Dedifferentiated amniotic fluid mesenchymal stem cell (primary cell): ENCODE measurements at regions not wholly inside any gene's neighbourhood (a gene's known extent, or its start where the extent isn't known, plus 50 kb on each side); places are given as distances from the start of the nearest gene placed in this dataset.
A peak's percentile ranks its signal among the peaks of the same experiment; 100 is the strongest.

Experiments used
- DNase-seq: peaks from one replicate; pipeline ENCODE4 v3.0.0-alpha.2; 2016; ENCODE audit errors: extremely low spot score

GRCh38 chr1:94325377-94326302 is 88.3 kb upstream of the ARHGAP29 start:
- DNase-seq = peak; percentile 98

GRCh38 chr1:94324178-94324544 is 86.8 kb upstream of the ARHGAP29 start:
- peak; percentile 43 for DNase-seq

GRCh38 chr1:94323311-94324177 is 86.2 kb upstream of the ARHGAP29 start:
- no peak for DNase-seq

GRCh38 chr1:94322696-94323095 is 85.3 kb upstream of the ARHGAP29 start:
- no peak for DNase-seq

- no peak for DNase-seq
These were observed 84.3 kb upstream of the ARHGAP29 start for GRCh38 chr1:94321662-94322061.

GRCh38 chr1:94319319-94320102 is 82.1 kb upstream of the ARHGAP29 start:
- DNase-seq = no peak

GRCh38 chr1:94318505-94319030 is 81.2 kb upstream of the ARHGAP29 start:
- DNase-seq = no peak

GRCh38 chr1:94317790-94318188 is 80.4 kb upstream of the ARHGAP29 start:
- no peak for DNase-seq

GRCh38 chr1:94316836-94317789 is 79.7 kb upstream of the ARHGAP29 start:
- no peak for DNase-seq

- DNase-seq = no peak
These were observed 78.8 kb upstream of the ARHGAP29 start for GRCh38 chr1:94316183-94316582.

GRCh38 chr1:94315552-94316116 is 78.2 kb upstream of the ARHGAP29 start:
- no peak for DNase-seq

- no peak for DNase-seq
These were observed 77.0 kb upstream of the ARHGAP29 start for GRCh38 chr1:94314222-94314858.

GRCh38 chr1:94310570-94311270 is 73.3 kb upstream of the ARHGAP29 start:
- DNase-seq = no peak

- DNase-seq = no peak
These were observed 72.6 kb upstream of the ARHGAP29 start for GRCh38 chr1:94309829-94310569.

GRCh38 chr1:94309216-94309615 is 71.8 kb upstream of the ARHGAP29 start:
- no peak for DNase-seq

GRCh38 chr1:94306521-94306920 is 69.1 kb upstream of the ARHGAP29 start:
- DNase-seq = no peak

- DNase-seq = peak; percentile 36
These were observed 68.3 kb upstream of the ARHGAP29 start for GRCh38 chr1:94305704-94306103.

GRCh38 chr1:94304553-94304952 is 67.2 kb upstream of the ARHGAP29 start:
- no peak for DNase-seq
